GM19395 (cell line): ENCODE measurements at regions not wholly inside any gene's neighbourhood (a gene's known extent, or its start where the extent isn't known, plus 50 kb on each side); places are given as distances from the start of the nearest gene placed in this dataset.
"Not testable (repeated sequence)": the region's sequence is repeated elsewhere in the genome, so short reads cannot be mapped to it uniquely, and the experiment has no call there.

Source experiments
- ATAC-seq: cut with Tn5 transposase; IDR thresholded peaks from one replicate; pipeline ENCODE4 v1.9.1; 2021; ENCODE audit warnings: mild to moderate bottlenecking, moderate library complexity; ENCODE audit not compliant: unreplicated experiment

- no peak for ATAC-seq
Measured at GRCh38 chr3:94784274-94784673, 721.4 kb downstream of the NSUN3 start.

GRCh38 chr3:94787066-94787465, 724.2 kb downstream of the NSUN3 start:
- ATAC-seq = no peak

- no peak for ATAC-seq
Measured at GRCh38 chr3:94787734-94788270, 724.9 kb downstream of the NSUN3 start.

GRCh38 chr3:94794563-94794962, 731.7 kb downstream of the NSUN3 start:
- ATAC-seq = no peak

- no peak for ATAC-seq
Measured at GRCh38 chr3:94799420-94800060, 736.7 kb downstream of the NSUN3 start.

- ATAC-seq = no peak
Measured at GRCh38 chr3:94811836-94812235, 749.0 kb downstream of the NSUN3 start.

GRCh38 chr3:94821241-94821640, 758.4 kb downstream of the NSUN3 start:
- ATAC-seq = no peak

GRCh38 chr3:94822298-94822697, 759.4 kb downstream of the NSUN3 start:
- ATAC-seq = no peak

GRCh38 chr3:94846251-94846650, 783.4 kb downstream of the NSUN3 start:
- ATAC-seq = not testable (repeated sequence)

- ATAC-seq = no peak
Measured at GRCh38 chr3:94862703-94863102, 799.8 kb downstream of the NSUN3 start.

- ATAC-seq = no peak
Measured at GRCh38 chr3:94869059-94869547, 806.2 kb downstream of the NSUN3 start.

- no peak for ATAC-seq
Measured at GRCh38 chr3:94873751-94874150, 810.9 kb downstream of the NSUN3 start.

- no peak for ATAC-seq
Measured at GRCh38 chr3:94875149-94875548, 812.3 kb downstream of the NSUN3 start.

GRCh38 chr3:94887065-94887464, 824.2 kb downstream of the NSUN3 start:
- no peak for ATAC-seq

- no peak for ATAC-seq
Measured at GRCh38 chr3:94896994-94897393, 834.1 kb downstream of the NSUN3 start.

GRCh38 chr3:94904156-94904674, 841.4 kb downstream of the NSUN3 start:
- no peak for ATAC-seq

GRCh38 chr3:94909726-94910125, 846.9 kb downstream of the NSUN3 start:
- ATAC-seq = no peak

- no peak for ATAC-seq
Measured at GRCh38 chr3:94912656-94913055, 849.8 kb downstream of the NSUN3 start.

GRCh38 chr3:94927175-94927574, 864.3 kb downstream of the NSUN3 start:
- ATAC-seq = no peak

GRCh38 chr3:94928921-94929320, 866.1 kb downstream of the NSUN3 start:
- ATAC-seq = no peak

- ATAC-seq = no peak
Measured at GRCh38 chr3:94935738-94936580, 873.1 kb downstream of the NSUN3 start.

GRCh38 chr3:94937980-94938379, 875.1 kb downstream of the NSUN3 start:
- ATAC-seq = no peak
